Lower lobe of right lung (tissue), 2 donors: ENCODE measurements at regions not wholly inside any gene's neighbourhood (a gene's known extent, or its start where the extent isn't known, plus 50 kb on each side); places are given as distances from the start of the nearest gene placed in this dataset.

ENCODE experiments used
- ATAC-seq, 2 donors: fragments of 200-7000 bp; cut with Tn5 transposase; one replicate each; pipeline ENCODE4 v1.9.1; 2020 to 2022; ENCODE audit warnings: mild to moderate bottlenecking in 2 of 2, moderate library complexity in 2 of 2
- DNase-seq: peaks from one replicate; pipeline ENCODE4 v3.0.0-alpha.2; 2020
- H3K27ac ChIP-seq: fragments of 200-600 bp; one replicate; pipeline ENCODE4 v1.8.0; 2022
- H3K27me3 ChIP-seq: fragments of 200-600 bp; one replicate; pipeline ENCODE4 v1.8.0; 2022; ENCODE audit warnings: low read depth
- H3K36me3 ChIP-seq: fragments of 200-600 bp; one replicate; pipeline ENCODE4 v1.8.0; 2022; ENCODE audit warnings: mild to moderate bottlenecking
- H3K4me1 ChIP-seq: fragments of 200-600 bp; one replicate; pipeline ENCODE4 v1.8.0; 2022
- H3K4me3 ChIP-seq: fragments of 200-600 bp; one replicate; pipeline ENCODE4 v1.8.0; 2022; ENCODE audit warnings: mild to moderate bottlenecking
- H3K9me3 ChIP-seq: fragments of 200-600 bp; one replicate; pipeline ENCODE4 v1.8.0; 2022
- intact Hi-C: fragments of 100-400 bp; cut with DNase I; formaldehyde crosslinking; loops from one replicate; pipeline ENCODE4 v1.11.0; 2022
- TF ChIP-seq, protein P1 (sequence below): fragments of 200-600 bp; IDR thresholded peaks from one replicate; pipeline ENCODE4 v1.8.0; 2022; ENCODE audit warnings: antibody characterized with exemption, mild to moderate bottlenecking
- donor health status: DM: no; HTN: yes; CAD: no; lungs with severe emphysema.

DNA sequence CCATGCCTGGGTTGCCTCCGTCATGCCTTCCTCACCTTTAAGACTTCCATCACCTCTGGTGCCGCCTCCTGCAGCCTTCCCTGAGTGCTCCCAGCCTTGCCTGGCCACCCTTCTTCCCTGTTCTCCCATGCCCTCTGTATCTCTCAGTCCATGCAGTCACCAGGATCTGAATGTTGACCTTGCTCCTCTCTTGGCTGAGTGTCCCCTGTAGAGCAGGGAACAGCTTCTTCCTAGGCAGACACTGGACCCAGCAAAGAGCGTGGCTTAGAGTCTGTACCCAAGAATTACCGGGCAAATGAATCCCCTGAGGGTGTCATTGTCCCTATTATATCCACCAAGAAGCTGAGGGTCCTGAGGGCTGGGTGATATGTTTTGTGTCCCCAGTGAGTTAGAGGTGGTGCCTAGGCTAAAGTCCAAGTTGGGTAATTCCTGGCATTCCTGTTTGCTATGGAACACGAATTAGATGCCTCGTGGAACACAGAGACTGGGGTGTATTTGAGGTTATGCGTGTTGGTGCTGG is 505.6 kb downstream of the RPS24 start:
- intact Hi-C loops, result no loop called here
- TF ChIP-seq, protein P1, sequence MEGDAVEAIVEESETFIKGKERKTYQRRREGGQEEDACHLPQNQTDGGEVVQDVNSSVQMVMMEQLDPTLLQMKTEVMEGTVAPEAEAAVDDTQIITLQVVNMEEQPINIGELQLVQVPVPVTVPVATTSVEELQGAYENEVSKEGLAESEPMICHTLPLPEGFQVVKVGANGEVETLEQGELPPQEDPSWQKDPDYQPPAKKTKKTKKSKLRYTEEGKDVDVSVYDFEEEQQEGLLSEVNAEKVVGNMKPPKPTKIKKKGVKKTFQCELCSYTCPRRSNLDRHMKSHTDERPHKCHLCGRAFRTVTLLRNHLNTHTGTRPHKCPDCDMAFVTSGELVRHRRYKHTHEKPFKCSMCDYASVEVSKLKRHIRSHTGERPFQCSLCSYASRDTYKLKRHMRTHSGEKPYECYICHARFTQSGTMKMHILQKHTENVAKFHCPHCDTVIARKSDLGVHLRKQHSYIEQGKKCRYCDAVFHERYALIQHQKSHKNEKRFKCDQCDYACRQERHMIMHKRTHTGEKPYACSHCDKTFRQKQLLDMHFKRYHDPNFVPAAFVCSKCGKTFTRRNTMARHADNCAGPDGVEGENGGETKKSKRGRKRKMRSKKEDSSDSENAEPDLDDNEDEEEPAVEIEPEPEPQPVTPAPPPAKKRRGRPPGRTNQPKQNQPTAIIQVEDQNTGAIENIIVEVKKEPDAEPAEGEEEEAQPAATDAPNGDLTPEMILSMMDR, result no peak
- no peak overlapping the region for H3K27ac ChIP-seq
- no peak overlapping the region for H3K4me3 ChIP-seq
- H3K27me3 ChIP-seq, result no peaks in the 10 kb centered on the region
- DNase-seq (no peak), ATAC-seq (no peak)
- no peaks in the 10 kb centered on the region for H3K36me3 ChIP-seq
- peaks cover 31% of the 10 kb centered on the region for H3K4me1 ChIP-seq
- H3K9me3 ChIP-seq, result no peaks in the 10 kb centered on the region

GRCh38 chr10:78540355-78541076 is 506.9 kb downstream of the RPS24 start:
- ATAC-seq, result no peak
- intact Hi-C loops, result no loop called here
- DNase-seq, result no peak
- H3K36me3 ChIP-seq, result no peaks in the 10 kb centered on the region
- no peaks in the 10 kb centered on the region for H3K27me3 ChIP-seq
- H3K27ac ChIP-seq, result no peak overlapping the region
- peaks cover 40% of the 10 kb centered on the region for H3K4me1 ChIP-seq
- TF ChIP-seq, protein P1, result no peak
- H3K4me3 ChIP-seq, result no peak overlapping the region
- no peaks in the 10 kb centered on the region for H3K9me3 ChIP-seq

- no peaks in the 10 kb centered on the region for H3K27me3 ChIP-seq
- peak overlapping the region; percentile 56 for H3K27ac ChIP-seq
- peaks cover 40% of the 10 kb centered on the region for H3K4me1 ChIP-seq
- intact Hi-C loops, result no loop called here
- ATAC-seq (peak; percentile 23 to 68), DNase-seq (no peak)
- TF ChIP-seq, protein P1, result no peak
- H3K4me3 ChIP-seq, result no peak overlapping the region
- no peaks in the 10 kb centered on the region for H3K36me3 ChIP-seq
- H3K9me3 ChIP-seq, result no peaks in the 10 kb centered on the region
These were observed 507.9 kb downstream of the RPS24 start for GRCh38 chr10:78541481-78542140.

DNA sequence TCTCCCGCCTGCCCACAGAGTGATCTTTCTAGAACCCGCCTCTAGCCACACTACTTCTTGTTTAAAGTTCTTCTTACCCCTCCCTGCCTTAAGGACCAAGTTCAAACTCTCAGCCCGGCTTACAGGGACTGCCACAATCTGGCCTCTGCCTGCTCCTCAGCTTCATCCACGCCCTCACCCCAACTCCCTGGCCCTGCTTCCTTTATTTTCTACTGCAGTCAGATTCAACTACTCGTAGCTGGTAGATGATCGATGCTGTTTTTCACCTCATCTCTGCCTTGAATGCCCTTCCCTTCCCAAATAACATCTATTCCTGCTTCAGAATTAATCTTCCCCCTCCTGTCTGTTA is 508.5 kb downstream of the RPS24 start:
- Histone ChIP-seq H3K27me3 (no peaks in the 10 kb centered on the region), H3K36me3 (no peaks in the 10 kb centered on the region), H3K4me3 (no peak overlapping the region), H3K4me1 (peaks cover 40% of the 10 kb centered on the region), H3K27ac (peak overlapping the region; percentile 69), H3K9me3 (no peaks in the 10 kb centered on the region)
- intact Hi-C loops, result no loop called here
- TF ChIP-seq, protein P1, result no peak
- DNase-seq, result no peak
- ATAC-seq, result no peak

DNA sequence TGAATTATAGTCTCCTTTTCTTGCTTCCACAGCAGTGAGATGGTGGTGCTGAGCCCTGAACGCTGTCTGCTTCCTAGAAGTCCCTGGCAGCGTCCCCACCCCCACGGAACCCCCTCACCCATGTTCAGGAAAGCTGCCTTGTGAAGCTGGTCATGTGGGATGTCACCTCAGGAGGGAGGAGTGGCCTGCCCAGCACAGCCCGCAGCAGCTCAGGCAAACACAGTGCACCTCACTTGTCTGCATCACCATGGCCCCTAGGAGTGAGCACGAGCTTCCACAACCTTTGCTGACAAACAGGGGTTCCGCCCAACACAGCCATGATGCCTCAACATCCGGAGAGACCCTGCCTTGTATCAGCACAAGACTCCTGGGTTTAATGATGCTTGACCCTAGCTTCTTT is 508.9 kb downstream of the RPS24 start:
- intact Hi-C loops, result no loop called here
- ATAC-seq (no peak), DNase-seq (no peak)
- Histone ChIP-seq H3K9me3 (no peaks in the 10 kb centered on the region), H3K27ac (peak overlapping the region; percentile 69), H3K27me3 (no peaks in the 10 kb centered on the region), H3K36me3 (no peaks in the 10 kb centered on the region), H3K4me3 (no peak overlapping the region), H3K4me1 (peaks cover 40% of the 10 kb centered on the region)
- TF ChIP-seq, protein P1, result no peak
